K562 (cell line): ENCODE measurements at regions not wholly inside any gene's neighbourhood (a gene's known extent, or its start where the extent isn't known, plus 50 kb on each side); places are given as distances from the start of the nearest gene placed in this dataset.

ENCODE experiments used
- ATAC-seq: fragments of 200-7000 bp; cut with Tn5 transposase; 3 replicates; pipeline ENCODE4 v1.9.1; 2020; ENCODE audit warnings: moderate library complexity
- BruUV-seq: library from RNA; stranded (reverse); fragments of 400-500 nt; replicated peaks from 2 replicates; lab custom pipeline; 2021; lab: Mats Ljungman, UMichigan
- CTCF ChIA-PET: fragments of 300-600 bp; formaldehyde crosslinking; extraction: SDS; loops from one replicate; lab custom pipeline; 2021; ENCODE audit warnings: low intra/inter-chr PET ratio; lab: Yijun Ruan, JAX
- POLR2A ChIA-PET: fragments of 300-600, 350-650 bp; sonication (Branson Sonifier 250); formaldehyde crosslinking; extraction: SDS; loops from one replicate; lab custom pipeline; 2021; ENCODE audit warnings: antibody characterized with exemption, inconsistent platforms; lab: Yijun Ruan, JAX
- DNase-seq, 4 experiments: peaks; one replicate each; pipeline versions ENCODE4 v3.0.0 to v3.0.0-alpha.2; 2011 to 2018; ENCODE audit warnings: low spot score in 3 of 4, mixed read lengths in 3 of 4; ENCODE audit errors: extremely low read depth in 1 of 4
- FAIRE-seq: peaks from 2 replicates; lab custom pipeline; 2011; peaks lifted over from hg19 to GRCh38; lab: Jason Lieb, UNC
- H2AFZ ChIP-seq: 2 replicates; pipeline ENCODE4 v1.6.0; 2011; ENCODE audit warnings: low read depth, low read length, control low read depth, inconsistent platforms
- H3K27ac ChIP-seq: fragments of 200-600 bp; 3 replicates; pipeline ENCODE4 v1.8.0; 2011; ENCODE audit warnings: low read depth, mild to moderate bottlenecking, control low read depth, inconsistent platforms, low read length, moderate library complexity, mixed read lengths; ENCODE audit errors: extremely low read depth
- H3K27me3 ChIP-seq, 2 experiments: fragments of 300-600 bp in 1 of 2; 2 replicates in 1 of 2; 3 replicates in 1 of 2; pipeline versions ENCODE4 v1.6.0 to v1.8.0; 2011; ENCODE audit warnings: inconsistent platforms in 2 of 2, low read length in 2 of 2, mild to moderate bottlenecking in 1 of 2, mixed read lengths in 1 of 2, moderate library complexity in 1 of 2; ENCODE audit not compliant: control insufficient read depth in 2 of 2, insufficient read depth in 2 of 2
- H3K36me3 ChIP-seq: fragments of 300-600 bp; 3 replicates; pipeline ENCODE4 v1.8.0; 2011; ENCODE audit warnings: mild to moderate bottlenecking, low read length, inconsistent platforms; ENCODE audit not compliant: control insufficient read depth, insufficient read depth
- H3K4me1 ChIP-seq, 2 experiments: fragments of 200-600 bp in 1 of 2; replicated peaks in 1 of 2; 2 replicates in 1 of 2; 3 replicates in 1 of 2; pipeline versions ENCODE4 v1.5.1 to v1.8.0; 2011; ENCODE audit warnings: inconsistent platforms in 2 of 2, low read length in 2 of 2, mild to moderate bottlenecking in 1 of 2, mixed read lengths in 1 of 2, moderate library complexity in 1 of 2; ENCODE audit not compliant: control insufficient read depth in 2 of 2, insufficient read depth in 2 of 2
- H3K4me2 ChIP-seq: 2 replicates; pipeline ENCODE4 v1.6.1; 2011; ENCODE audit warnings: low read length, control low read depth, inconsistent platforms, mixed read lengths; ENCODE audit not compliant: insufficient read depth
- H3K4me3 ChIP-seq: fragments of 200-600 bp; sonication (generic), shearing (Covaris generic); 2 replicates; pipeline ENCODE4 v1.5.1; 2016; ENCODE audit warnings: control low read depth, inconsistent platforms
- H3K79me2 ChIP-seq: fragments of 200-600 bp; 3 replicates; pipeline ENCODE4 v1.8.0; 2011; ENCODE audit warnings: low read length, inconsistent platforms; ENCODE audit not compliant: control insufficient read depth, insufficient read depth
- H3K9ac ChIP-seq, 2 experiments: 2 replicates each; pipeline versions ENCODE4 v1.6.0 to v1.6.1; 2011; ENCODE audit warnings: low read depth in 2 of 2, low read length in 2 of 2, control low read depth in 1 of 2, inconsistent platforms in 1 of 2, mild to moderate bottlenecking in 1 of 2, mixed read lengths in 1 of 2; ENCODE audit not compliant: insufficient read depth in 1 of 2
- H3K9me1 ChIP-seq: one replicate; pipeline ENCODE4 v1.6.0; 2011; ENCODE audit warnings: inconsistent platforms, mild to moderate bottlenecking, low read length, moderate library complexity; ENCODE audit not compliant: control insufficient read depth, insufficient read depth
- H3K9me3 ChIP-seq: replicated peaks from 2 replicates; pipeline ENCODE4 v1.5.1; 2011; ENCODE audit warnings: low read depth, low read length, inconsistent platforms; ENCODE audit not compliant: control insufficient read depth, insufficient read depth
- H4K20me1 ChIP-seq: replicated peaks from 2 replicates; pipeline ENCODE4 v1.6.1; 2011; ENCODE audit warnings: low read length, inconsistent platforms, mixed read lengths; ENCODE audit not compliant: control insufficient read depth, insufficient read depth
- ETV1 ChIP-seq: fragments of 450-650 bp; conservative IDR thresholded peaks from 2 replicates; pipeline ENCODE4 v1.6.1; 2016; ENCODE audit warnings: missing genetic modification characterization, control low read depth, low read depth, missing compliant biosample characterization
- FOXM1 ChIP-seq, 2 experiments: fragments of 450-650 bp in 1 of 2; sonication (generic) in 1 of 2; formaldehyde crosslinking in 1 of 2; IDR thresholded peaks; 2 replicates each; pipeline versions ENCODE4 v1.6.1 to v1.9.0; 2017 to 2022; ENCODE audit warnings: low read depth in 2 of 2, mild to moderate bottlenecking in 2 of 2, missing genetic modification reagents in 1 of 2, moderate library complexity in 1 of 2
- MAFK ChIP-seq: IDR thresholded peaks from 2 replicates; pipeline ENCODE4 v1.6.1; 2011; ENCODE audit warnings: low read length, improper control_type of control experiment
- RAD51 ChIP-seq: fragments of 450-650 bp; IDR thresholded peaks from 2 replicates; pipeline ENCODE4 v1.7.1; 2016; ENCODE audit warnings: low read depth, mild to moderate bottlenecking, borderline replicate concordance
- SMAD2 ChIP-seq: fragments of 150-350 bp; IDR thresholded peaks from 2 replicates; pipeline ENCODE4 v1.6.1; 2014; ENCODE audit warnings: low read depth, mild to moderate bottlenecking, low read length
- SP2 ChIP-seq: IDR thresholded peaks from 2 replicates; pipeline ENCODE4 v1.6.1; 2011; ENCODE audit warnings: mild to moderate bottlenecking, low read depth, low read length, moderate library complexity; ENCODE audit not compliant: poor library complexity, severe bottlenecking; ENCODE audit errors: extremely low read depth
- TARDBP ChIP-seq: fragments of 450-650 bp; IDR thresholded peaks from 2 replicates; pipeline ENCODE4 v1.6.1; 2016
- TFAP4 ChIP-seq: sonication (generic); formaldehyde crosslinking; IDR thresholded peaks from 2 replicates; pipeline ENCODE4 v1.8.0; 2022; ENCODE audit warnings: missing genetic modification reagents, mild to moderate bottlenecking, moderate library complexity, borderline replicate concordance
- TFE3 ChIP-seq: fragments of 450-650 bp; formaldehyde crosslinking; IDR thresholded peaks from 2 replicates; pipeline ENCODE4 v1.4.0; 2020; ENCODE audit warnings: mild to moderate bottlenecking, mixed read lengths
- ZNF318 ChIP-seq, 2 experiments: fragments of 450-650 bp; IDR thresholded peaks; 2 replicates each; pipeline ENCODE4 v1.6.1; 2016; ENCODE audit warnings: mild to moderate bottlenecking in 2 of 2, borderline replicate concordance in 1 of 2, low read depth in 1 of 2, moderate library complexity in 1 of 2
- WGBS: fragments of 100-300 bp; shearing (Covaris generic); methylation state at CpG from one replicate; pipeline ENCODE4 v1.1.6; 2016; ENCODE audit warnings: low coverage, mixed read lengths; ENCODE audit not compliant: insufficient coverage; ENCODE audit errors: missing lambda C conversion rate; 5-methylcytosine and 5-hydroxymethylcytosine counted together
- in situ Hi-C: fragments of 300-500 bp; cut with MboI; formaldehyde crosslinking; loops from 4 replicates; pipeline ENCODE4 v1.15.0; 2018; ENCODE audit warnings: inconsistent platforms, mixed read lengths
- intact Hi-C: fragments of 100-400 bp; cut with micrococcal nuclease; formaldehyde crosslinking; loops from 2 replicates; pipeline ENCODE4 v1.14.2; 2022

- TF ChIP-seq TFE3 (CRISPR knock-in tag), result no peak
- TF ChIP-seq ETV1 (tag), result no peak
Observed at GRCh38 chr13:64239372-64239771, 2823.7 kb upstream of the PCDH20 start (continued).

GRCh38 chr13:64234255-64234654, 2818.6 kb upstream of the PCDH20 start:
- Histone ChIP-seq H3K9me1 (no peaks in the 10 kb centered on the region), H3K4me2 (no peak overlapping the region), H3K9me3 (no peaks in the 10 kb centered on the region), H3K79me2 (no peaks in the 10 kb centered on the region), H3K36me3 (no peaks in the 10 kb centered on the region), H3K4me1 (no peaks in the 10 kb centered on the region), H4K20me1 (no peaks in the 10 kb centered on the region), H3K9ac (no peak overlapping the region), H3K4me3 (no peak overlapping the region), H3K27ac (no peak overlapping the region), H2AFZ (no peak overlapping the region), H3K27me3 (no peaks in the 10 kb centered on the region)
- no peak for DNase-seq
- POLR2A ChIA-PET, result no interaction called here
- no peak for ATAC-seq
- FAIRE-seq, result no peak
- intact Hi-C loops, result no loop called here
- BruUV-seq, result no TSS peak
- in situ Hi-C loops, result no loop called here
- 4% methylated on average over 4 of the region's 4 CpGs for WGBS
- CTCF ChIA-PET, result no interaction called here
- no peak for TF ChIP-seq ZNF318 (IDR thresholded peaks at IDR 0.05; ENCODE audit: borderline replicate concordance in 1 of 2, low read depth in 1 of 2)
- no peak for TF ChIP-seq FOXM1 (IDR thresholded peaks at IDR 0.05; ENCODE audit: low read depth)
- TF ChIP-seq FOXM1 (CRISPR knock-in tag; IDR thresholded peaks at IDR 0.05; ENCODE audit: low read depth), result no peak
- TF ChIP-seq SP2, result no peak
- TF ChIP-seq TFAP4 (CRISPR knock-in tag), result no peak
- TF ChIP-seq TARDBP, result no peak
- TF ChIP-seq RAD51, result no peak
- TF ChIP-seq MAFK, result no peak
- no peak for TF ChIP-seq SMAD2
